Esophagus squamous epithelium (tissue), 5 donors: ENCODE measurements at regions not wholly inside any gene's neighbourhood (a gene's known extent, or its start where the extent isn't known, plus 50 kb on each side); places are given as distances from the start of the nearest gene placed in this dataset.

Source experiments
- DNase-seq: peaks from one replicate; lab custom pipeline; 2025; lab: John Stamatoyannopoulos, UW
- H3K27ac ChIP-seq, 4 donors: fragments of 200-600 bp; sonication (generic); one replicate each; pipeline ENCODE4 v1.5.1; 2016 to 2019; ENCODE audit warnings: mild to moderate bottlenecking in 1 of 4
- H3K27me3 ChIP-seq, 4 donors: fragments of 200-600 bp; sonication (generic); 1 replicate in 3 of 4; 2 replicates in 1 of 4; pipeline versions ENCODE4 v1.5.1 to v1.6.0; 2017 to 2021; ENCODE audit warnings: antibody characterized with exemption in 1 of 4
- H3K36me3 ChIP-seq, 3 donors: fragments of 200-600 bp; sonication (generic); one replicate each; pipeline ENCODE4 v1.5.1; 2016 to 2019
- H3K4me1 ChIP-seq, 3 donors: fragments of 200-600 bp; sonication (generic); one replicate each; pipeline ENCODE4 v1.5.1; 2017 to 2019
- H3K4me3 ChIP-seq, 4 donors: fragments of 200-600 bp; sonication (generic); 1 replicate in 3 of 4; 2 replicates in 1 of 4; pipeline ENCODE4 v1.5.1; 2016 to 2019; ENCODE audit warnings: mild to moderate bottlenecking in 2 of 4, moderate library complexity in 1 of 4
- H3K9me3 ChIP-seq, 3 donors: fragments of 200-600 bp; sonication (generic); one replicate each; pipeline ENCODE4 v1.5.1; 2016 to 2019
- CTCF ChIP-seq, 6 experiments: fragments of 450-650 bp in 4 of 6; fragments of 200-600 bp in 2 of 6; sonication (generic) in 2 of 6; IDR thresholded peaks; one replicate each; pipeline ENCODE4 v1.5.1; 2016 to 2019; ENCODE audit warnings: antibody characterized with exemption in 6 of 6, mild to moderate bottlenecking in 4 of 6, moderate library complexity in 4 of 6
- POLR2A ChIP-seq, 4 donors: fragments of 450-650 bp; IDR thresholded peaks; one replicate each; pipeline ENCODE4 v1.6.1; 2017; ENCODE audit warnings: antibody characterized with exemption in 4 of 4, mild to moderate bottlenecking in 4 of 4, moderate library complexity in 3 of 4
- WGBS, 2 donors: methylation state at CpG; one replicate each; pipeline ENCODE4 v1.1.5; 2018; 5-methylcytosine and 5-hydroxymethylcytosine counted together
- intact Hi-C: fragments of 100-400 bp; cut with DNase I; formaldehyde crosslinking; loops from one replicate; pipeline ENCODE4 v1.15.0; 2022
- donor health status: DM: yes; HTN: yes; CAD: no.

DNA sequence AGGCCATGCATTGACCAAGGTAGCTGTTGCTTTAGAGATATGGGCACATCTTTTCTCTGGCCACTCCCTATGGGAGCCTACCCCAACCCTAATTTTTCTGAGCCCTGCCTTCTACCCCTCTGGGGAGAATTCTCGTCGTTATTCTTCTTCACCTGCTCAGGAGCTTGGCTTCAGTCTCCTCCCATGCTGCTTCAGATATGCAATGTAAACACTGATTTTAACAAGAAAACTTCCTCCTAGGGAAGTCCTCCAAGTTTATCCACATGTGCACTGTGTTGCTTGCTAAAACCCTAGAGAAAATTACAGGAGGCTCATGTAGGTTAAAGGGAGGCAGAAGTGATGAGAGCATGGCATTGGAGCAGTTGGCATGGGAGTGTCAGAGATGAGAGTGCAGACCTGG is 445.2 kb upstream of the MDFIC2 start:
- WGBS, 2 donors = 89 to 96% methylated on average over 2 of the region's 2 CpGs
- Histone ChIP-seq H3K27ac (no peak overlapping the region), H3K36me3 (no peaks in the 10 kb centered on the region), H3K9me3 (no peaks in the 10 kb centered on the region), H3K4me1 (no peaks in the 10 kb centered on the region), H3K27me3 (no peaks in the 10 kb centered on the region), H3K4me3 (no peak overlapping the region)
- no peak for TF ChIP-seq POLR2A (IDR thresholded peaks at IDR 0.05)
- TF ChIP-seq CTCF (IDR thresholded peaks at IDR 0.05) = no peak
- DNase-seq = no peak
- intact Hi-C loops = no loop called here

DNA sequence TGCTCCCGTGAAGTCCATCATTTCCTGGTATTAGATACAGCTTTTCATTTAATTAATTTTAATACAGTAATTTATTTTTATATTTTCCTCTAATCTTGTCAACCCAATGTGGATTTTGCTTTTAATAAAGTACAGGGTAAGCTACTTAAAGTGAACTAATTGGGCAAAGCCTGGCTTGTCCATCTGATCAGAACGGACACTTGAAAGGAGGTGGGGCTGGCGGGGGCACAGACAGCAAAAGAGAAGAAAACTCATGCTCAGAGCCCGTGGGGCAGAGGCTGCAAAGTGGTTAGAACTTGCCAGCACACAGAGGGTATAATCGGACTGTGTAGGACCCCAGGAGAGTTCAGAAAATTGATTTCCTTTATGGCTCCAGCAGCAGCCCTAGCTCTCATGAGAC is 443.1 kb upstream of the MDFIC2 start:
- intact Hi-C loops = no loop called here
- WGBS, 2 donors = 82 to 84% methylated on average over 5 of the region's 5 CpGs
- no peaks in the 10 kb centered on the region for H3K4me1 ChIP-seq

GRCh38 chr3:70754314-70754713 is 441.9 kb upstream of the MDFIC2 start:
- no peaks in the 10 kb centered on the region for H3K27me3 ChIP-seq
- no peaks in the 10 kb centered on the region for H3K9me3 ChIP-seq
- DNase-seq = no peak

More for the DNA sequence above, 443.1 kb upstream of the MDFIC2 start:
- Histone ChIP-seq H3K4me3 (no peak overlapping the region), H3K36me3 (no peaks in the 10 kb centered on the region), H3K27ac (no peak overlapping the region), H3K27me3 (no peaks in the 10 kb centered on the region), H3K9me3 (no peaks in the 10 kb centered on the region)
- TF ChIP-seq CTCF (IDR thresholded peaks at IDR 0.05) (no peak), POLR2A (IDR thresholded peaks at IDR 0.05) (no peak)
- no peak for DNase-seq

DNA sequence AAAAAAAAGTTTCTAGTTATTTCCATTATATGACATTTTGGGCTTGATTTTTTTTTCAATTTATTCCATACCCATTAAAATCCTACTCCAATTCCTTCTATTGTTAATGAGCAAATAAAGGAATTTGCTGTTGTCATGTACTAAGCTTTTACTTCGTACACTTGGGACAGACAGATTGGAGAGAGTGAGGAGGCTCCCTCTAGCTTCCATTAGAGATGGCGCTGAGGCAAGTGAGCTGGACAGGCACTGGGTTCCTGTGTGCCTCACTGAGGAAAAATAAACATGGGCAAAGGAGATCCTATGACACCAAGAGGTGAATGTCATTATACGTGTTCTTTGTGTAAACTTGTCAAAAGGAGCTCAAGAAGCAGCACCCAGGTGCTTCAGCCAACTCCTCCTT is 441.1 kb upstream of the MDFIC2 start:
- WGBS, 2 donors = 56 to 62% methylated on average over 3 of the region's 3 CpGs
- H3K36me3 ChIP-seq = no peaks in the 10 kb centered on the region
- H3K4me1 ChIP-seq = no peaks in the 10 kb centered on the region
- intact Hi-C loops = no loop called here
- no peaks in the 10 kb centered on the region for H3K27me3 ChIP-seq
- TF ChIP-seq POLR2A (IDR thresholded peaks at IDR 0.05) (no peak), CTCF (IDR thresholded peaks at IDR 0.05) (peak in 1 of 6 experiments; percentile 13)
- no peak overlapping the region for H3K27ac ChIP-seq
- no peaks in the 10 kb centered on the region for H3K9me3 ChIP-seq
- no peak for DNase-seq
- H3K4me3 ChIP-seq = no peak overlapping the region

More at GRCh38 chr3:70754314-70754713, 441.9 kb upstream of the MDFIC2 start:
- H3K4me1 ChIP-seq = no peaks in the 10 kb centered on the region
- H3K4me3 ChIP-seq = no peak overlapping the region
- TF ChIP-seq CTCF (IDR thresholded peaks at IDR 0.05) (no peak), POLR2A (IDR thresholded peaks at IDR 0.05) (no peak)
- intact Hi-C loops = no loop called here
- H3K36me3 ChIP-seq = no peaks in the 10 kb centered on the region
- H3K27ac ChIP-seq = no peak overlapping the region

- intact Hi-C loops = no loop called here
- 89 to 91% methylated on average over 5 of the region's 5 CpGs for WGBS, 2 donors
- DNase-seq = no peak
Measured at GRCh38 chr3:70752051-70752450, 439.6 kb upstream of the MDFIC2 start.

More at GRCh38 chr3:70752051-70752450, 439.6 kb upstream of the MDFIC2 start:
- Histone ChIP-seq H3K27ac (no peak overlapping the region), H3K4me3 (no peak overlapping the region), H3K27me3 (no peaks in the 10 kb centered on the region), H3K36me3 (no peaks in the 10 kb centered on the region), H3K9me3 (no peaks in the 10 kb centered on the region), H3K4me1 (no peaks in the 10 kb centered on the region)
- TF ChIP-seq CTCF (IDR thresholded peaks at IDR 0.05) = no peak
- no peak for TF ChIP-seq POLR2A (IDR thresholded peaks at IDR 0.05)
